Neural cell (in vitro differentiated cells): ENCODE measurements at regions not wholly inside any gene's neighbourhood (a gene's known extent, or its start where the extent isn't known, plus 50 kb on each side); places are given as distances from the start of the nearest gene placed in this dataset.

Source experiments
- CTCF ChIP-seq: fragments of 450-650 bp; IDR thresholded peaks from 2 replicates; pipeline ENCODE4 v1.5.1; 2014; ENCODE audit warnings: antibody characterized with exemption, mild to moderate bottlenecking, moderate library complexity; ENCODE audit not compliant: poor library complexity, severe bottlenecking
- EZH2 ChIP-seq: fragments of 200-600, 300-800 bp; shearing (Covaris generic), sonication (generic); IDR thresholded peaks from 2 replicates; pipeline ENCODE4 v1.6.1; 2014; ENCODE audit warnings: antibody characterized with exemption, low read length, borderline replicate concordance, mild to moderate bottlenecking; ENCODE audit not compliant: insufficient read depth, poor library complexity, severe bottlenecking
- MXI1 ChIP-seq: fragments of 450-650 bp; conservative IDR thresholded peaks from 2 replicates; pipeline ENCODE4 v1.6.1; 2014; ENCODE audit warnings: antibody characterized with exemption, mild to moderate bottlenecking; ENCODE audit not compliant: poor library complexity, severe bottlenecking
- POLR2AphosphoS5 ChIP-seq: IDR thresholded peaks from 2 replicates; pipeline ENCODE4 v1.6.1; 2012
- RAD21 ChIP-seq: fragments of 450-650 bp; conservative IDR thresholded peaks from 2 replicates; pipeline ENCODE4 v1.6.1; 2014; ENCODE audit warnings: antibody characterized with exemption, mild to moderate bottlenecking, moderate library complexity
- TAF1 ChIP-seq: IDR thresholded peaks from 2 replicates; pipeline ENCODE4 v1.6.1; 2012; ENCODE audit warnings: low read depth

- no peak for TF ChIP-seq MXI1
- no peak for TF ChIP-seq CTCF
- TF ChIP-seq POLR2AphosphoS5: no peak
- TF ChIP-seq RAD21: no peak
- TF ChIP-seq EZH2: no peak
- no peak for TF ChIP-seq TAF1
Measured at GRCh38 chr16:65422934-65423333, 301.1 kb upstream of the CDH11 start.
